ENCODE measurements at regions not wholly inside any gene's neighbourhood (a gene's known extent, or its start where the extent isn't known, plus 50 kb on each side); places are given as distances from the start of the nearest gene placed in this dataset.

GRCh38 chr5:166063261-166063660 lies 2228.2 kb upstream of the WWC1 start:
- H3K4me3 ChIP-seq (ENCODE audit: low read depth in 1 of 5, low read length in 5 of 5) = no peak overlapping the region
- no peaks in the 10 kb centered on the region for H3K4me1 ChIP-seq (ENCODE audit: control insufficient read depth in 5 of 5, insufficient read depth in 5 of 5, low read length in 5 of 5)
- H3K9me3 ChIP-seq (ENCODE audit: control insufficient read depth in 5 of 5, low read length in 5 of 5) = no peaks in the 10 kb centered on the region
- no peaks in the 10 kb centered on the region for H3K27me3 ChIP-seq (ENCODE audit: control insufficient read depth in 5 of 5, insufficient read depth in 4 of 5, low read length in 5 of 5)
- no peak overlapping the region for H3K9ac ChIP-seq (ENCODE audit: low read length in 5 of 5)
- no peak overlapping the region for H3K27ac ChIP-seq (ENCODE audit: low read depth, low read length)
- H3K36me3 ChIP-seq (ENCODE audit: control insufficient read depth in 5 of 5, insufficient read depth in 5 of 5, low read length in 5 of 5) = no peaks in the 10 kb centered on the region

- Histone ChIP-seq H3K4me1 (ENCODE audit: control insufficient read depth in 5 of 5, insufficient read depth in 5 of 5, low read length in 5 of 5) (no peaks in the 10 kb centered on the region), H3K9ac (ENCODE audit: low read length in 5 of 5) (no peak overlapping the region), H3K9me3 (ENCODE audit: control insufficient read depth in 5 of 5, low read length in 5 of 5) (peaks cover 0 to 3% (median 0%) of the 10 kb centered on the region in 5 donors), H3K36me3 (ENCODE audit: control insufficient read depth in 5 of 5, insufficient read depth in 5 of 5, low read length in 5 of 5) (no peaks in the 10 kb centered on the region), H3K27ac (ENCODE audit: low read depth, low read length) (no peak overlapping the region), H3K4me3 (ENCODE audit: low read depth in 1 of 5, low read length in 5 of 5) (no peak overlapping the region), H3K27me3 (ENCODE audit: control insufficient read depth in 5 of 5, insufficient read depth in 4 of 5, low read length in 5 of 5) (peaks cover 0 to 4% (median 0%) of the 10 kb centered on the region in 5 donors)
Observed at GRCh38 chr5:166068547-166069335, 2222.7 kb upstream of the WWC1 start.

- Histone ChIP-seq H3K4me3 (ENCODE audit: low read depth in 1 of 5, low read length in 5 of 5) (no peak overlapping the region), H3K27me3 (ENCODE audit: control insufficient read depth in 5 of 5, insufficient read depth in 4 of 5, low read length in 5 of 5) (peaks cover 0 to 4% (median 0%) of the 10 kb centered on the region in 5 donors), H3K9ac (ENCODE audit: low read length in 5 of 5) (no peak overlapping the region), H3K36me3 (ENCODE audit: control insufficient read depth in 5 of 5, insufficient read depth in 5 of 5, low read length in 5 of 5) (no peaks in the 10 kb centered on the region), H3K4me1 (ENCODE audit: control insufficient read depth in 5 of 5, insufficient read depth in 5 of 5, low read length in 5 of 5) (no peaks in the 10 kb centered on the region), H3K27ac (ENCODE audit: low read depth, low read length) (no peak overlapping the region), H3K9me3 (ENCODE audit: control insufficient read depth in 5 of 5, low read length in 5 of 5) (peaks cover 0 to 3% (median 0%) of the 10 kb centered on the region in 5 donors)
Observed at GRCh38 chr5:166073901-166074581, 2217.4 kb upstream of the WWC1 start.

- H3K9me3 ChIP-seq (ENCODE audit: control insufficient read depth in 5 of 5, low read length in 5 of 5) = peaks cover 0 to 3% (median 0%) of the 10 kb centered on the region in 5 donors
- H3K9ac ChIP-seq (ENCODE audit: low read length in 5 of 5) = no peak overlapping the region
- no peaks in the 10 kb centered on the region for H3K36me3 ChIP-seq (ENCODE audit: control insufficient read depth in 5 of 5, insufficient read depth in 5 of 5, low read length in 5 of 5)
- H3K27ac ChIP-seq (ENCODE audit: low read depth, low read length) = no peak overlapping the region
- H3K27me3 ChIP-seq (ENCODE audit: control insufficient read depth in 5 of 5, insufficient read depth in 4 of 5, low read length in 5 of 5) = peaks cover 0 to 4% (median 0%) of the 10 kb centered on the region in 5 donors
- H3K4me3 ChIP-seq (ENCODE audit: low read depth in 1 of 5, low read length in 5 of 5) = no peak overlapping the region
- no peaks in the 10 kb centered on the region for H3K4me1 ChIP-seq (ENCODE audit: control insufficient read depth in 5 of 5, insufficient read depth in 5 of 5, low read length in 5 of 5)
Observed at GRCh38 chr5:166074582-166075481, 2216.6 kb upstream of the WWC1 start.

GRCh38 chr5:166083183-166083959 lies 2208.1 kb upstream of the WWC1 start:
- no peaks in the 10 kb centered on the region for H3K4me1 ChIP-seq (ENCODE audit: control insufficient read depth in 5 of 5, insufficient read depth in 5 of 5, low read length in 5 of 5)
- no peak overlapping the region for H3K27ac ChIP-seq (ENCODE audit: low read depth, low read length)
- peaks cover 0 to 2% (median 0%) of the 10 kb centered on the region in 5 donors for H3K9me3 ChIP-seq (ENCODE audit: control insufficient read depth in 5 of 5, low read length in 5 of 5)
- H3K27me3 ChIP-seq (ENCODE audit: control insufficient read depth in 5 of 5, insufficient read depth in 4 of 5, low read length in 5 of 5) = peaks cover 0 to 4% (median 0%) of the 10 kb centered on the region in 5 donors
- H3K9ac ChIP-seq (ENCODE audit: low read length in 5 of 5) = no peak overlapping the region
- no peaks in the 10 kb centered on the region for H3K36me3 ChIP-seq (ENCODE audit: control insufficient read depth in 5 of 5, insufficient read depth in 5 of 5, low read length in 5 of 5)
- no peak overlapping the region for H3K4me3 ChIP-seq (ENCODE audit: low read depth in 1 of 5, low read length in 5 of 5)

- H3K9me3 ChIP-seq (ENCODE audit: control insufficient read depth in 5 of 5, low read length in 5 of 5) = no peaks in the 10 kb centered on the region
- H3K27ac ChIP-seq (ENCODE audit: low read depth, low read length) = no peak overlapping the region
- no peak overlapping the region for H3K4me3 ChIP-seq (ENCODE audit: low read depth in 1 of 5, low read length in 5 of 5)
Observed at GRCh38 chr5:166086568-166086967, 2204.9 kb upstream of the WWC1 start.

GRCh38 chr5:166088389-166089039 lies 2202.9 kb upstream of the WWC1 start:
- H3K27ac ChIP-seq (ENCODE audit: low read depth, low read length) = no peak overlapping the region
- H3K4me3 ChIP-seq (ENCODE audit: low read depth in 1 of 5, low read length in 5 of 5) = no peak overlapping the region
- H3K27me3 ChIP-seq (ENCODE audit: control insufficient read depth in 5 of 5, insufficient read depth in 4 of 5, low read length in 5 of 5) = peaks cover 0 to 4% (median 0%) of the 10 kb centered on the region in 5 donors
- H3K9ac ChIP-seq (ENCODE audit: low read length in 5 of 5) = no peak overlapping the region
- H3K36me3 ChIP-seq (ENCODE audit: control insufficient read depth in 5 of 5, insufficient read depth in 5 of 5, low read length in 5 of 5) = no peaks in the 10 kb centered on the region
- H3K4me1 ChIP-seq (ENCODE audit: control insufficient read depth in 5 of 5, insufficient read depth in 5 of 5, low read length in 5 of 5) = no peaks in the 10 kb centered on the region
- peaks cover 0 to 5% (median 0%) of the 10 kb centered on the region in 5 donors for H3K9me3 ChIP-seq (ENCODE audit: control insufficient read depth in 5 of 5, low read length in 5 of 5)

More at GRCh38 chr5:166086568-166086967, 2204.9 kb upstream of the WWC1 start:
- no peak overlapping the region for H3K9ac ChIP-seq (ENCODE audit: low read length in 5 of 5)
- H3K36me3 ChIP-seq (ENCODE audit: control insufficient read depth in 5 of 5, insufficient read depth in 5 of 5, low read length in 5 of 5) = no peaks in the 10 kb centered on the region
- H3K27me3 ChIP-seq (ENCODE audit: control insufficient read depth in 5 of 5, insufficient read depth in 4 of 5, low read length in 5 of 5) = peaks cover 0 to 4% (median 0%) of the 10 kb centered on the region in 5 donors
- no peaks in the 10 kb centered on the region for H3K4me1 ChIP-seq (ENCODE audit: control insufficient read depth in 5 of 5, insufficient read depth in 5 of 5, low read length in 5 of 5)

GRCh38 chr5:166091931-166092330 lies 2199.5 kb upstream of the WWC1 start:
- Histone ChIP-seq H3K9me3 (ENCODE audit: control insufficient read depth in 5 of 5, low read length in 5 of 5) (peaks cover 0 to 5% (median 4%) of the 10 kb centered on the region in 5 donors), H3K27ac (ENCODE audit: low read depth, low read length) (no peak overlapping the region), H3K9ac (ENCODE audit: low read length in 5 of 5) (no peak overlapping the region), H3K36me3 (ENCODE audit: control insufficient read depth in 5 of 5, insufficient read depth in 5 of 5, low read length in 5 of 5) (no peaks in the 10 kb centered on the region), H3K4me3 (ENCODE audit: low read depth in 1 of 5, low read length in 5 of 5) (no peak overlapping the region), H3K4me1 (ENCODE audit: control insufficient read depth in 5 of 5, insufficient read depth in 5 of 5, low read length in 5 of 5) (no peaks in the 10 kb centered on the region), H3K27me3 (ENCODE audit: control insufficient read depth in 5 of 5, insufficient read depth in 4 of 5, low read length in 5 of 5) (no peaks in the 10 kb centered on the region)

GRCh38 chr5:166093312-166093711 lies 2198.1 kb upstream of the WWC1 start:
- Histone ChIP-seq H3K4me1 (ENCODE audit: control insufficient read depth in 5 of 5, insufficient read depth in 5 of 5, low read length in 5 of 5) (no peaks in the 10 kb centered on the region), H3K27me3 (ENCODE audit: control insufficient read depth in 5 of 5, insufficient read depth in 4 of 5, low read length in 5 of 5) (no peaks in the 10 kb centered on the region), H3K27ac (ENCODE audit: low read depth, low read length) (no peak overlapping the region), H3K9ac (ENCODE audit: low read length in 5 of 5) (no peak overlapping the region), H3K9me3 (ENCODE audit: control insufficient read depth in 5 of 5, low read length in 5 of 5) (peaks cover 0 to 5% (median 4%) of the 10 kb centered on the region in 5 donors), H3K36me3 (ENCODE audit: control insufficient read depth in 5 of 5, insufficient read depth in 5 of 5, low read length in 5 of 5) (no peaks in the 10 kb centered on the region), H3K4me3 (ENCODE audit: low read depth in 1 of 5, low read length in 5 of 5) (no peak overlapping the region)

Measured in subcutaneous abdominal adipose tissue (tissue), 5 donors.